Nephron (organoid): ENCODE measurements at regions not wholly inside any gene's neighbourhood (a gene's known extent, or its start where the extent isn't known, plus 50 kb on each side); places are given as distances from the start of the nearest gene placed in this dataset.
"Not testable (repeated sequence)": the region's sequence is repeated elsewhere in the genome, so short reads cannot be mapped to it uniquely, and the experiment has no call there.

ENCODE experiments used
- H3K27ac Mint-ChIP-seq, 3 experiments: 2 replicates each; pipeline ENCODE4 v1.8.0; 2020; ENCODE audit warnings: mixed read lengths in 3 of 3, mild to moderate bottlenecking in 2 of 3, moderate library complexity in 1 of 3
- H3K27me3 Mint-ChIP-seq: 2 replicates; pipeline ENCODE4 v1.8.0; 2021; ENCODE audit warnings: low read depth, mild to moderate bottlenecking, moderate library complexity, mixed read lengths
- H3K36me3 Mint-ChIP-seq: 2 replicates; pipeline ENCODE4 v1.8.0; 2020; ENCODE audit warnings: low read depth, mixed read lengths
- H3K4me1 Mint-ChIP-seq: 2 replicates; pipeline ENCODE4 v1.8.0; 2020; ENCODE audit warnings: mixed read lengths
- H3K4me3 Mint-ChIP-seq, 3 experiments: 2 replicates each; pipeline ENCODE4 v1.8.0; 2020; ENCODE audit warnings: mild to moderate bottlenecking in 3 of 3, mixed read lengths in 3 of 3, moderate library complexity in 2 of 3
- H3K9me3 Mint-ChIP-seq: 2 replicates; pipeline ENCODE4 v1.8.0; 2020; ENCODE audit warnings: mixed read lengths
- CTCF ChIP-seq, 3 experiments: fragments of 200-600 bp; sonication (generic); IDR thresholded peaks; one replicate each; pipeline ENCODE4 v1.5.0; 2021; ENCODE audit warnings: antibody characterized with exemption in 3 of 3; ENCODE audit not compliant: unreplicated experiment in 3 of 3

- Mint-ChIP-seq H3K27me3 (no peaks in the 10 kb centered on the region), H3K27ac (no peak overlapping the region), H3K4me3 (no peak overlapping the region), H3K36me3 (no peaks in the 10 kb centered on the region), H3K4me1 (no peaks in the 10 kb centered on the region), H3K9me3 (no peaks in the 10 kb centered on the region)
- no peak for TF ChIP-seq CTCF (IDR thresholded peaks at IDR 0.05; ENCODE audit: unreplicated experiment in 3 of 3)
Observed at GRCh38 chr1:172793823-172794222, 134.9 kb downstream of the FASLG start.

- H3K4me3 Mint-ChIP-seq = no peak overlapping the region
- H3K27ac Mint-ChIP-seq = no peak overlapping the region
- no peaks in the 10 kb centered on the region for H3K27me3 Mint-ChIP-seq
- H3K4me1 Mint-ChIP-seq = no peaks in the 10 kb centered on the region
- TF ChIP-seq CTCF (IDR thresholded peaks at IDR 0.05; ENCODE audit: unreplicated experiment in 3 of 3) = no peak
- H3K9me3 Mint-ChIP-seq = no peaks in the 10 kb centered on the region
- no peaks in the 10 kb centered on the region for H3K36me3 Mint-ChIP-seq
Observed at GRCh38 chr1:172795741-172796140, 136.8 kb downstream of the FASLG start.

- H3K36me3 Mint-ChIP-seq, H3K4me3 Mint-ChIP-seq, H3K9me3 Mint-ChIP-seq, H3K27ac Mint-ChIP-seq, H3K27me3 Mint-ChIP-seq, H3K4me1 Mint-ChIP-seq: not testable (repeated sequence)
Observed at GRCh38 chr1:172799804-172800203, 140.9 kb downstream of the FASLG start.

GRCh38 chr1:172801771-172802322 lies 142.9 kb downstream of the FASLG start:
- no peaks in the 10 kb centered on the region for H3K4me1 Mint-ChIP-seq
- TF ChIP-seq CTCF (IDR thresholded peaks at IDR 0.05; ENCODE audit: unreplicated experiment in 3 of 3) = no peak
- H3K27me3 Mint-ChIP-seq = no peaks in the 10 kb centered on the region
- no peak overlapping the region for H3K4me3 Mint-ChIP-seq
- H3K36me3 Mint-ChIP-seq = no peaks in the 10 kb centered on the region
- H3K9me3 Mint-ChIP-seq = peaks cover 8% of the 10 kb centered on the region
- H3K27ac Mint-ChIP-seq = no peak overlapping the region

GRCh38 chr1:172809750-172810149 lies 150.8 kb downstream of the FASLG start:
- peaks cover 4% of the 10 kb centered on the region for H3K27me3 Mint-ChIP-seq
- H3K27ac Mint-ChIP-seq = no peak overlapping the region
- TF ChIP-seq CTCF (IDR thresholded peaks at IDR 0.05; ENCODE audit: unreplicated experiment in 3 of 3) = no peak
- peaks cover 9% of the 10 kb centered on the region for H3K9me3 Mint-ChIP-seq
- no peak overlapping the region for H3K4me3 Mint-ChIP-seq
- no peaks in the 10 kb centered on the region for H3K36me3 Mint-ChIP-seq
- no peaks in the 10 kb centered on the region for H3K4me1 Mint-ChIP-seq

- H3K36me3 Mint-ChIP-seq = no peaks in the 10 kb centered on the region
- H3K9me3 Mint-ChIP-seq = peaks cover 12% of the 10 kb centered on the region
- no peak overlapping the region for H3K4me3 Mint-ChIP-seq
- peaks cover 4% of the 10 kb centered on the region for H3K27me3 Mint-ChIP-seq
- H3K27ac Mint-ChIP-seq = no peak overlapping the region
- H3K4me1 Mint-ChIP-seq = peaks cover 7% of the 10 kb centered on the region
- no peak for TF ChIP-seq CTCF (IDR thresholded peaks at IDR 0.05; ENCODE audit: unreplicated experiment in 3 of 3)
Observed at GRCh38 chr1:172810480-172811175, 151.7 kb downstream of the FASLG start.
